Stimulated activated memory B cell treated with anti-CD40 and anti-IgM and Interleukin-4, amounts not matched to agents 10 μg/mL and 1 μg/mL and 100 μg/mL, for 72 hours (primary cell): ENCODE measurements at regions not wholly inside any gene's neighbourhood (a gene's known extent, or its start where the extent isn't known, plus 50 kb on each side); places are given as distances from the start of the nearest gene placed in this dataset.

ENCODE experiments used
- ATAC-seq: fragments of 150-1000 bp; cut with Tn5 transposase; 2 replicates; pipeline ENCODE4 v1.10.0; 2021
- H3K27ac Mint-ChIP-seq: one replicate; pipeline ENCODE4 v1.8.0; 2022; ENCODE audit warnings: mild to moderate bottlenecking, mixed read lengths
- H3K27me3 Mint-ChIP-seq: one replicate; pipeline ENCODE4 v1.8.0; 2022; ENCODE audit warnings: mixed read lengths
- H3K36me3 Mint-ChIP-seq: one replicate; pipeline ENCODE4 v1.8.0; 2022; ENCODE audit warnings: mixed read lengths
- H3K4me1 Mint-ChIP-seq: one replicate; pipeline ENCODE4 v1.8.0; 2022; ENCODE audit warnings: mixed read lengths
- H3K4me3 Mint-ChIP-seq: one replicate; pipeline ENCODE4 v1.8.0; 2022; ENCODE audit warnings: mild to moderate bottlenecking, moderate library complexity, mixed read lengths
- H3K9me3 Mint-ChIP-seq: one replicate; pipeline ENCODE4 v1.8.0; 2022; ENCODE audit warnings: mixed read lengths

DNA sequence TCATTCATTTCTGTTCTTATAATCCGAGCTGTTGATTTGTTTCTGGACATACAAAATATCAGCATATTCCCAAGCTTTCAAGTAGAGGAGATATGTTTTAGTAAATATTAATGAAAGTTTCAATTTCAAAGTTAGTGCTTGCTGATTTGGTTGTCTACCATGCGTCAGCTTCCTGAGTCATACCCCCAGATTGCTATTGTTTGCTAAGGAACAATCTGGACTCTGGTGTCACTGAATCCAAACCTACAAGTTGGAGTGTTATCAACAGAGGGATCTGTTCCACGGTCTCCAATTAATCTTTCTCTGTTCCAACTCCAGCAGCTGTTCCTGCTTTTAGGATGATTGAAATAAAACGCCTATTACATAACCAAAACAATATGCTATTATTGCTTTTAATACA, 96.1 kb upstream of the FAM9A start:
- no peaks in the 10 kb centered on the region for H3K4me1 Mint-ChIP-seq
- H3K36me3 Mint-ChIP-seq: no peaks in the 10 kb centered on the region
- H3K4me3 Mint-ChIP-seq: no peak overlapping the region
- no peak for ATAC-seq
- peaks cover 3% of the 10 kb centered on the region for H3K9me3 Mint-ChIP-seq
- H3K27me3 Mint-ChIP-seq: peaks cover 7% of the 10 kb centered on the region
- no peak overlapping the region for H3K27ac Mint-ChIP-seq

GRCh38 chrX:8890794-8891193, 89.6 kb upstream of the FAM9A start:
- H3K36me3 Mint-ChIP-seq: no peaks in the 10 kb centered on the region
- peaks cover 7% of the 10 kb centered on the region for H3K9me3 Mint-ChIP-seq
- H3K27me3 Mint-ChIP-seq: peaks cover under 1% of the 10 kb centered on the region
- H3K4me1 Mint-ChIP-seq: no peaks in the 10 kb centered on the region
- no peak overlapping the region for H3K27ac Mint-ChIP-seq
- ATAC-seq: no peak
- H3K4me3 Mint-ChIP-seq: no peak overlapping the region

GRCh38 chrX:8887004-8887403, 85.8 kb upstream of the FAM9A start:
- ATAC-seq: no peak
- H3K27me3 Mint-ChIP-seq: peaks cover 24% of the 10 kb centered on the region
- peaks cover 4% of the 10 kb centered on the region for H3K9me3 Mint-ChIP-seq
- H3K4me3 Mint-ChIP-seq: no peak overlapping the region
- no peaks in the 10 kb centered on the region for H3K36me3 Mint-ChIP-seq
- H3K4me1 Mint-ChIP-seq: no peaks in the 10 kb centered on the region
- H3K27ac Mint-ChIP-seq: no peak overlapping the region

DNA sequence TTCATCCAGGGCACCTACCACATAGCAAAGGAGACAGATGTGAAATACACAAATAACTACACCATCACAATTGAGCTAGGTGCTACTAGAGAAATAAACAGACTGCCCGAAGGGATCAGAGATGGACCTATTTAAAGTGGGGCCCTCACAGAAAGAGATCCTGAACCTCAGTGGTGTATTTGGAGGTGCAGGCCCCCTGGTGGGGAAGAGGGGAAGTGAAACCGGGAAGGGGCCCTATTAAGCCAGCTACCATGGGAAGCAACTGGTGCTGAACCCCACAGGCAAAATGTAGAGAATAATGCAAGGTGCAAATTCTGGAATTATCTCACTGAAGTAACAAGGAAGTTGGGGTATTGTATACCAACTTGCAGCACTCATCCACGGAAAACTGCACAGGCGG, 78.6 kb upstream of the FAM9A start:
- H3K27me3 Mint-ChIP-seq: peaks cover 21% of the 10 kb centered on the region
- no peak for ATAC-seq
- no peaks in the 10 kb centered on the region for H3K4me1 Mint-ChIP-seq
- no peak overlapping the region for H3K27ac Mint-ChIP-seq
- H3K4me3 Mint-ChIP-seq: no peak overlapping the region
- no peaks in the 10 kb centered on the region for H3K36me3 Mint-ChIP-seq
- no peaks in the 10 kb centered on the region for H3K9me3 Mint-ChIP-seq

DNA sequence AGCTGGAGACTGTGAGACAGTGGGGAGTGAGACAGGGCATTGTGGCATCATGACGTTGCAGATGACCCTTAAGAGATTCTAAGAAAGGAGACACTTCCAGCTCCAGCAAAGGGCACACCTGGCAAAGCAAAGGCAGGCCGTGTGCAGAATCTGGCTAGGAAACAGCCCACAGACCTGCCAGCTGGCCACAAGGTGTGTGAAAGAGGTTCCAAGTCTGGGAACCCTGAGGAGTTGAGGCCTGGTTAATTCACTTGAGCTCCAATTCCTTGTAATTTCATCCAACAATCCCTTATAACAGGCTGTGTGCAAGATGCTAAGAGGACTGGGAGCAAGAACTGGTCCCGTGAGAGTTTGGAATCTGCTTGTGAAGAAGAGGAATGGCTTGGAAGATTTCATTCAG, 72.8 kb upstream of the FAM9A start:
- Mint-ChIP-seq H3K9me3 (peaks cover 3% of the 10 kb centered on the region), H3K27ac (no peak overlapping the region), H3K4me1 (no peaks in the 10 kb centered on the region), H3K4me3 (no peak overlapping the region), H3K36me3 (no peaks in the 10 kb centered on the region), H3K27me3 (no peaks in the 10 kb centered on the region)
- no peak for ATAC-seq

DNA sequence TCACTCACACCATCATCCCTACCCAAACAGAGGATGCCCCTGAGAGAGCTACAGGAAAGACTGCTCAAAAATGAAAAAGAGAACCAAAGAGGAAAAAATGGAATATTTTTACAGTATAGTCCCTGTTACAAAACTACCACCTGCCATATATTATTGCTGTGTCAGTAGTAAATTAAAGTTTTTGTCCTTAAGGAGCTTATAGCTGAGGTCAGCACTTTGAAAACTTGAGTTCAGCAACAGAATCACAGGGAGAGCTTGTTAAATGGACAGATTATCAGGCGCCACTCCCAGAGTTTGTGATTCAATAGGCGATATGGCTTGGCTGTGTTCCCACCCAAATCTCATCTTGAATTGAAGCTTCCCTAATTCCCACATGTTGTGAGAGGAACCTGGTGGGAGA, 71.9 kb upstream of the FAM9A start:
- no peaks in the 10 kb centered on the region for H3K27me3 Mint-ChIP-seq
- H3K36me3 Mint-ChIP-seq: no peaks in the 10 kb centered on the region
- no peaks in the 10 kb centered on the region for H3K4me1 Mint-ChIP-seq
- ATAC-seq: no peak
- peaks cover 3% of the 10 kb centered on the region for H3K9me3 Mint-ChIP-seq
- no peak overlapping the region for H3K4me3 Mint-ChIP-seq
- H3K27ac Mint-ChIP-seq: no peak overlapping the region

- Mint-ChIP-seq H3K4me1 (no peaks in the 10 kb centered on the region), H3K27me3 (no peaks in the 10 kb centered on the region), H3K4me3 (no peak overlapping the region), H3K27ac (peak overlapping the region; percentile 46), H3K9me3 (peaks cover 3% of the 10 kb centered on the region), H3K36me3 (no peaks in the 10 kb centered on the region)
- no peak for ATAC-seq
These were observed 69.2 kb upstream of the FAM9A start for GRCh38 chrX:8870411-8870810.

- Mint-ChIP-seq H3K4me3 (no peak overlapping the region), H3K36me3 (no peaks in the 10 kb centered on the region), H3K4me1 (no peaks in the 10 kb centered on the region), H3K27me3 (no peaks in the 10 kb centered on the region), H3K27ac (peak overlapping the region; percentile 46), H3K9me3 (peaks cover 3% of the 10 kb centered on the region)
- no peak for ATAC-seq
These were observed 68.6 kb upstream of the FAM9A start for GRCh38 chrX:8869812-8870211.

DNA sequence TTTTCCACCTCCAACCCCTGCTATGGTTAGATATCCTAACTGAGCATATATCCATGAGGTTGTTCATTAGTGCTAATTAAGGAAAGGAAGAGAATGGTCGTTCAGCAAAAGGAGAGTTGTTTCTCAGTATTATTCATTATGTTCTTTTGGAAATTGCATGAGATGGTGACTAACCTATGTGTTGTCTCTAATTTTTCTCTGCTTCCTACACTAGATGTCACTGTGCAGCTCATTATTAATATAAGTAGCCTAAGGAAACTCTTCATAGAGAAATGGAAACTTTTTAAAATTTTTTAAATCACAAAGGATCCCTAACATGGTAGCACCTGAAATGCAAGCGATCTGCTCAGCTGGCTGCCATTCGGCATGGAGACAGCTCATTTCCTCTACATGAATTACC, 67.7 kb upstream of the FAM9A start:
- Mint-ChIP-seq H3K36me3 (no peaks in the 10 kb centered on the region), H3K4me3 (no peak overlapping the region), H3K4me1 (no peaks in the 10 kb centered on the region), H3K27me3 (no peaks in the 10 kb centered on the region), H3K27ac (no peak overlapping the region), H3K9me3 (peaks cover 3% of the 10 kb centered on the region)
- no peak for ATAC-seq

DNA sequence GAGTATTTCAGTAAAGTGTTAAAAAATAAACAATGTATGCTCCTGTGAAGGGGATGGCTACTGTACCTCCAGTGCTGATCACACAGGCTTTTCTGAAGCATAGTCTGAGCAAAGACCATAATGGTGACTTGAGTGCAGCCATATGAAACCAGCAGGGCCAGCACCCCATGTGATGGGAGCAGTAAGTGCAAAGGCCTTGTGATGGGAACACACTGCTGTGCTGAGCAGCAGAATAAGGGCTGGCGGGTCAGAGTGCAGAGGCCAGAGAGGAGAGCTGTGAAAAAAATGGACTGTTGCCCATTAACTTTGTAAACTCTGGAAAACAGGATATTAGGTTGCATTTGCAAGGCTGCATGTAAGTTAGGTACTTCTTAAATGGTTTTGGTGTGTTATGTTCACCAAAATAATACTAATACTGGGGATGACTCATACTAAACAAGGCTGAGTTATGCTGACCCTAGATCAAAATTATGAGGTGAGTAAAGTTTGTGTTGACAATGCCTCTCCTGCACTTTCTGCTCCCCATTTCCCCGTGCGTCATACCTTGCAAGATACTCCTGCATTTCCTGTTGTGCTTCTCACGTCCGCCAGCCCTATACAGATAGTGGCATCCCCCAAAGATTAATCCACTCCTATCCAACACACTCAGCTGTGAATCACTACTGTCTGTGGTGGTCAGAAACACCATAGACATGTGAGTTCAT, 67.0 kb upstream of the FAM9A start:
- Mint-ChIP-seq H3K4me1 (no peaks in the 10 kb centered on the region), H3K27ac (no peak overlapping the region), H3K4me3 (no peak overlapping the region), H3K27me3 (no peaks in the 10 kb centered on the region), H3K36me3 (no peaks in the 10 kb centered on the region), H3K9me3 (no peaks in the 10 kb centered on the region)
- ATAC-seq: no peak

DNA sequence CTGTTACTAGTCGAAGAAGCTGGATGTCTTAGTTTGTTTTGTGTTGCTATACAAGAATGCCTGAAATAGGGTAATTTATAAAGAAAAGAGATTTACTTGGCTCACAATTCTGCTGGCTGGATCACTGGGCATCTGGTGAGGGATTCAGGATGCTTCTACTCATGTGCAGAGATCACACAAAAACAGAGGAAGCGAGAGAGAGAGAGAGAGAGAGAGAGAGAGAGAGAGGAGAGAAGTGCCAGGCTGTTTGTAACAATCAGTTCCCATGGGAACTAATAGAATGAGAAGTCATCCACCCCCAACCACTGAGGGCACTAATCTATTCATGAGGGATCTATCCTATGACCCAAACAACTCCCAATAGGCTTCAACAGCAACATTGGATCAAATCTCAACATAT, 66.2 kb upstream of the FAM9A start:
- H3K27me3 Mint-ChIP-seq: no peaks in the 10 kb centered on the region
- H3K36me3 Mint-ChIP-seq: no peaks in the 10 kb centered on the region
- no peaks in the 10 kb centered on the region for H3K9me3 Mint-ChIP-seq
- H3K4me3 Mint-ChIP-seq: no peak overlapping the region
- peak overlapping the region; percentile 57 for H3K27ac Mint-ChIP-seq
- H3K4me1 Mint-ChIP-seq: no peaks in the 10 kb centered on the region
- no peak for ATAC-seq

DNA sequence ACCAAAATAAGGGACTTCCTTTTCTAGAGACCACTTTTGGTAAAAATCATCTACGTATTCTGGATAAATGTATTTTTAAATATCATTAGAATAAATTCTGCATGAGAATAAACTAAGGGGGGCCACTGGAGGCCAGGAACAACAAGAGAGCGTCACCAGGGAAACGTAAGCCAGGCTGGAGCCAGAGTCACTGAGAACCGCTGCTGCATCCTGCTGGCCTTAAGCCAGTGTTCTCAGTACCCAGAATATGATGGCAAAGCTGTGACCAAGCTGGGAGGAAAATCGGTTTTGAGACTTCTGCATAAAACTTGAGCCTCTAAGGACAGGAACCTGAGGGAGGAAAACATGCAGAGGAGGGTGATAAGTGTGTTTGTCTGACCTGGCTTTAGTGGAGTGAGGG, 63.0 kb upstream of the FAM9A start:
- Mint-ChIP-seq H3K27me3 (peaks cover 17% of the 10 kb centered on the region), H3K4me1 (no peaks in the 10 kb centered on the region), H3K36me3 (no peaks in the 10 kb centered on the region), H3K4me3 (no peak overlapping the region), H3K27ac (no peak overlapping the region), H3K9me3 (no peaks in the 10 kb centered on the region)
- no peak for ATAC-seq

DNA sequence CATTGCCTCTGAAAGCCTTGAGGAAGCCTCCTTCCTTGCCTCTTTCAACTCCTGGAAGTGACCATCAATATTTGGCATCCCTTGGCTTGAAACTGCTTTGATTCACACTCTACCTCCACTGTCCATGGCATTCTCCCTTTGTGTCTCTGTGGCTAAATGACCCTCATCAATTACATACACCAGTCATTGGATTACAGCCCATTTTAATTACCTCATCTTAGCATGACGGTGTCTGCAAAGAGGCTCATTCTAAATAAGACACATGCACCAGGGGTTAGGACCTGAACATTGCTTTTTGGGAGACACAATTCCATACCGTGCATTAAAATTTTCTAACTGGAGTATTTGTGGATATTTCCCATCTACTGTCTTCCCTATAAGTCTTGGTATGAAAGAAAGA, 60.7 kb upstream of the FAM9A start:
- Mint-ChIP-seq H3K36me3 (no peaks in the 10 kb centered on the region), H3K27me3 (peaks cover 17% of the 10 kb centered on the region), H3K9me3 (no peaks in the 10 kb centered on the region), H3K4me1 (no peaks in the 10 kb centered on the region), H3K27ac (no peak overlapping the region), H3K4me3 (no peak overlapping the region)
- ATAC-seq: no peak

DNA sequence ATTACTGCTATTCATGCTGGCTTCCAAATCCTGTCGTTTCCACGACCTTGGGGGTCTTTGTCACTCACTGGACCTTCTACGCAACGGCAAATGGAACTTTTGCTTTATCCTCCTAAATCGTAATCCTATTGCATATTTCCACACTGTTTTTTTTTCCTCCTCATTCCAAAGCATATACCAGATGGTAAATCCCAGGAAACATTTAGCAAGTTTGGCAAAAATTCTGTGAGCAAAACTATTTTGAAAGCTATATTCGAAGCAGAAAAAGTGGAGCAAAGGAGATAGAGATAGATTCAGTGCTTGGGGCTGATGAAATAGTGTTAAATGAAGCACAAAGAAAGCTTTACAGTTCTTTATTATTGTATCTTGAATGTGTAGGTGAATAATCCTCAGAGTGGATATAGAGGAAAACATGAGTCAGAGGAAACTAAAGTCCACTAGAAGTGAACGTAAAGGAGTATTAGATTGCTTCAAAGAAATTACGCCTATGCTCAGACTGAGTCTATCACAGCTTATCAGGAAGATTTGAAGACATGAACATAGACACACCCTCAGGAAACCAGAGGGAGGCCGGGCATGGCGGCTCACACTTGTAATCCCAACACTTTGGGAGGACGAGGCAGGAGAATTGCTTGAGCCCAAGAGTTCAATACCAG, 50.2 kb upstream of the FAM9A start:
- Mint-ChIP-seq H3K27me3 (no peaks in the 10 kb centered on the region), H3K27ac (no peak overlapping the region), H3K9me3 (no peaks in the 10 kb centered on the region), H3K4me1 (no peaks in the 10 kb centered on the region), H3K36me3 (no peaks in the 10 kb centered on the region), H3K4me3 (no peak overlapping the region)
- ATAC-seq: no peak
